Duodenal mucosa (tissue), 2 donors: ENCODE measurements at regions not wholly inside any gene's neighbourhood (a gene's known extent, or its start where the extent isn't known, plus 50 kb on each side); places are given as distances from the start of the nearest gene placed in this dataset.

Experiments
- H3K27ac ChIP-seq: one replicate; pipeline ENCODE4 v1.7.0; 2013; ENCODE audit warnings: low read depth, low read length
- H3K27me3 ChIP-seq, 2 donors: one replicate each; pipeline ENCODE4 v1.7.0; 2013; ENCODE audit warnings: low read length in 2 of 2, control low read depth in 1 of 2; ENCODE audit not compliant: insufficient read depth in 2 of 2, control insufficient read depth in 1 of 2
- H3K36me3 ChIP-seq, 2 donors: one replicate each; pipeline ENCODE4 v1.7.0; 2013; ENCODE audit warnings: low read length in 2 of 2, control low read depth in 1 of 2; ENCODE audit not compliant: insufficient read depth in 2 of 2, control insufficient read depth in 1 of 2
- H3K4me1 ChIP-seq, 2 donors: one replicate each; pipeline ENCODE4 v1.7.0; 2013; ENCODE audit warnings: low read length in 2 of 2, control low read depth in 1 of 2; ENCODE audit not compliant: insufficient read depth in 2 of 2, control insufficient read depth in 1 of 2
- H3K4me3 ChIP-seq, 2 donors: one replicate each; pipeline ENCODE4 v1.7.0; 2013; ENCODE audit warnings: low read length in 2 of 2, low read depth in 1 of 2
- H3K9ac ChIP-seq, 2 donors: one replicate each; pipeline ENCODE4 v1.7.0; 2013; ENCODE audit warnings: low read length in 2 of 2, low read depth in 1 of 2
- H3K9me3 ChIP-seq, 2 donors: one replicate each; pipeline ENCODE4 v1.7.0; 2013; ENCODE audit warnings: low read length in 2 of 2, control low read depth in 1 of 2; ENCODE audit not compliant: control insufficient read depth in 1 of 2

- Histone ChIP-seq H3K27ac (no peak overlapping the region), H3K9me3 (no peaks in the 10 kb centered on the region), H3K27me3 (no peaks in the 10 kb centered on the region), H3K36me3 (no peaks in the 10 kb centered on the region), H3K4me1 (no peaks in the 10 kb centered on the region), H3K4me3 (no peak overlapping the region), H3K9ac (no peak overlapping the region)
These were observed 222.8 kb downstream of the ADAMTS9 start for GRCh38 chr3:64464955-64465354.

- Histone ChIP-seq H3K9ac (no peak overlapping the region), H3K27ac (no peak overlapping the region), H3K27me3 (no peaks in the 10 kb centered on the region), H3K9me3 (no peaks in the 10 kb centered on the region), H3K4me3 (no peak overlapping the region), H3K36me3 (no peaks in the 10 kb centered on the region), H3K4me1 (no peaks in the 10 kb centered on the region)
These were observed 223.8 kb downstream of the ADAMTS9 start for GRCh38 chr3:64463981-64464380.

- Histone ChIP-seq H3K36me3 (no peaks in the 10 kb centered on the region), H3K4me1 (no peaks in the 10 kb centered on the region), H3K27me3 (no peaks in the 10 kb centered on the region), H3K9ac (no peak overlapping the region), H3K4me3 (no peak overlapping the region), H3K27ac (no peak overlapping the region), H3K9me3 (no peaks in the 10 kb centered on the region)
These were observed 225.6 kb downstream of the ADAMTS9 start for GRCh38 chr3:64462203-64462602.

GRCh38 chr3:64460877-64461276 is 226.9 kb downstream of the ADAMTS9 start:
- H3K36me3 ChIP-seq, result no peaks in the 10 kb centered on the region
- H3K9ac ChIP-seq, result no peak overlapping the region
- H3K27me3 ChIP-seq, result no peaks in the 10 kb centered on the region
- H3K4me3 ChIP-seq, result no peak overlapping the region
- H3K9me3 ChIP-seq, result no peaks in the 10 kb centered on the region
- no peaks in the 10 kb centered on the region for H3K4me1 ChIP-seq
- no peak overlapping the region for H3K27ac ChIP-seq

- Histone ChIP-seq H3K4me1 (no peaks in the 10 kb centered on the region), H3K4me3 (no peak overlapping the region), H3K9me3 (no peaks in the 10 kb centered on the region), H3K27ac (no peak overlapping the region), H3K9ac (no peak overlapping the region), H3K36me3 (no peaks in the 10 kb centered on the region), H3K27me3 (no peaks in the 10 kb centered on the region)
These were observed 227.6 kb downstream of the ADAMTS9 start for GRCh38 chr3:64460141-64460730.

- Histone ChIP-seq H3K9me3 (no peaks in the 10 kb centered on the region), H3K4me1 (no peaks in the 10 kb centered on the region), H3K36me3 (no peaks in the 10 kb centered on the region)
These were observed 228.1 kb downstream of the ADAMTS9 start for GRCh38 chr3:64459711-64460110.

GRCh38 chr3:64457811-64458210 is 230.0 kb downstream of the ADAMTS9 start:
- H3K36me3 ChIP-seq, result no peaks in the 10 kb centered on the region
- H3K4me3 ChIP-seq, result no peak overlapping the region
- no peak overlapping the region for H3K27ac ChIP-seq
- H3K9me3 ChIP-seq, result no peaks in the 10 kb centered on the region
- H3K4me1 ChIP-seq, result no peaks in the 10 kb centered on the region
- H3K27me3 ChIP-seq, result no peaks in the 10 kb centered on the region
- H3K9ac ChIP-seq, result no peak overlapping the region

More at GRCh38 chr3:64459711-64460110, 228.1 kb downstream of the ADAMTS9 start:
- Histone ChIP-seq H3K27ac (no peak overlapping the region), H3K27me3 (no peaks in the 10 kb centered on the region), H3K4me3 (no peak overlapping the region), H3K9ac (no peak overlapping the region)

GRCh38 chr3:64456674-64457073 is 231.1 kb downstream of the ADAMTS9 start:
- Histone ChIP-seq H3K27me3 (no peaks in the 10 kb centered on the region), H3K9me3 (no peaks in the 10 kb centered on the region), H3K4me1 (no peaks in the 10 kb centered on the region), H3K9ac (no peak overlapping the region), H3K36me3 (no peaks in the 10 kb centered on the region), H3K4me3 (no peak overlapping the region), H3K27ac (no peak overlapping the region)

GRCh38 chr3:64455351-64455750 is 230.1 kb upstream of the PRICKLE2 start:
- H3K9me3 ChIP-seq, result no peaks in the 10 kb centered on the region
- no peaks in the 10 kb centered on the region for H3K36me3 ChIP-seq
- H3K27ac ChIP-seq, result no peak overlapping the region
- no peaks in the 10 kb centered on the region for H3K4me1 ChIP-seq
- no peak overlapping the region for H3K9ac ChIP-seq
- H3K4me3 ChIP-seq, result no peak overlapping the region
- peaks cover 0 to 4% of the 10 kb centered on the region in 2 donors for H3K27me3 ChIP-seq

- Histone ChIP-seq H3K27ac (no peak overlapping the region), H3K9me3 (no peaks in the 10 kb centered on the region), H3K27me3 (peaks cover 0 to 4% of the 10 kb centered on the region in 2 donors), H3K4me1 (no peaks in the 10 kb centered on the region), H3K36me3 (no peaks in the 10 kb centered on the region), H3K9ac (no peak overlapping the region), H3K4me3 (no peak overlapping the region)
These were observed 229.5 kb upstream of the PRICKLE2 start for GRCh38 chr3:64454768-64455167.

GRCh38 chr3:64454179-64454578 is 228.9 kb upstream of the PRICKLE2 start:
- Histone ChIP-seq H3K9ac (no peak overlapping the region), H3K4me3 (no peak overlapping the region), H3K27me3 (peaks cover 0 to 4% of the 10 kb centered on the region in 2 donors), H3K27ac (no peak overlapping the region), H3K36me3 (no peaks in the 10 kb centered on the region), H3K9me3 (no peaks in the 10 kb centered on the region), H3K4me1 (no peaks in the 10 kb centered on the region)
